Mesendoderm (in vitro differentiated cells): ENCODE measurements at regions not wholly inside any gene's neighbourhood (a gene's known extent, or its start where the extent isn't known, plus 50 kb on each side); places are given as distances from the start of the nearest gene placed in this dataset.
"Not testable (repeated sequence)": the region's sequence is repeated elsewhere in the genome, so short reads cannot be mapped to it uniquely, and the experiment has no call there.

Experiments used
- DNase-seq: peaks from one replicate; pipeline ENCODE4 v3.0.0; 2013
- H2AK5ac ChIP-seq: 2 replicates; pipeline ENCODE4 v1.6.1; 2013; ENCODE audit warnings: low read length, inconsistent platforms
- H2BK120ac ChIP-seq: 2 replicates; pipeline ENCODE4 v1.6.1; 2013; ENCODE audit warnings: low read depth, mild to moderate bottlenecking, low read length, moderate library complexity, mixed read lengths
- H2BK15ac ChIP-seq: replicated peaks from 2 replicates; pipeline ENCODE4 v1.6.1; 2013; ENCODE audit warnings: low read depth, mild to moderate bottlenecking, moderate library complexity
- H2BK5ac ChIP-seq: 2 replicates; pipeline ENCODE4 v1.6.1; 2013; ENCODE audit warnings: low read length, inconsistent platforms
- H3K18ac ChIP-seq: 2 replicates; pipeline ENCODE4 v1.6.1; 2013; ENCODE audit warnings: mild to moderate bottlenecking, low read length, mixed read lengths
- H3K23ac ChIP-seq: one replicate; pipeline ENCODE4 v1.6.1; 2013; ENCODE audit warnings: low read length
- H3K27ac ChIP-seq: 2 replicates; pipeline ENCODE4 v1.5.1; 2013; ENCODE audit warnings: low read depth, mild to moderate bottlenecking, inconsistent platforms, low read length, moderate library complexity
- H3K27me3 ChIP-seq: 2 replicates; pipeline ENCODE4 v1.6.1; 2013; ENCODE audit warnings: low read length, control low read depth, mild to moderate bottlenecking, inconsistent platforms; ENCODE audit not compliant: insufficient read depth, poor library complexity
- H3K36me3 ChIP-seq: 2 replicates; pipeline ENCODE4 v1.6.1; 2013; ENCODE audit warnings: low read length, inconsistent platforms; ENCODE audit not compliant: control insufficient read depth, insufficient read depth
- H3K4ac ChIP-seq: one replicate; pipeline ENCODE4 v1.6.1; 2013; ENCODE audit warnings: low read depth, mild to moderate bottlenecking, low read length, moderate library complexity
- H3K4me1 ChIP-seq: 2 replicates; pipeline ENCODE4 v1.6.1; 2013; ENCODE audit warnings: low read depth, low read length, inconsistent platforms; ENCODE audit not compliant: control insufficient read depth
- H3K4me2 ChIP-seq: 2 replicates; pipeline ENCODE4 v1.6.1; 2013; ENCODE audit warnings: low read length
- H3K4me3 ChIP-seq: 2 replicates; pipeline ENCODE4 v1.5.1; 2013; ENCODE audit warnings: mild to moderate bottlenecking, low read length
- H3K56ac ChIP-seq: one replicate; pipeline ENCODE4 v1.6.1; 2013; ENCODE audit warnings: low read length
- H3K79me1 ChIP-seq: 2 replicates; pipeline ENCODE4 v1.6.1; 2013; ENCODE audit warnings: low read length, inconsistent platforms
- H3K79me2 ChIP-seq: 2 replicates; pipeline ENCODE4 v1.6.1; 2013; ENCODE audit warnings: mild to moderate bottlenecking, low read length; ENCODE audit not compliant: control insufficient read depth, insufficient read depth
- H3K9ac ChIP-seq: 2 replicates; pipeline ENCODE4 v1.6.1; 2013; ENCODE audit warnings: low read length, inconsistent platforms
- H4K5ac ChIP-seq: one replicate; pipeline ENCODE4 v1.6.1; 2013; ENCODE audit warnings: low read length
- H4K8ac ChIP-seq: one replicate; pipeline ENCODE4 v1.6.1; 2013; ENCODE audit warnings: low read depth, mild to moderate bottlenecking, control low read depth, low read length, moderate library complexity
- WGBS: extraction: QIAGEN DNeasy Blood & Tissue Kit; methylation state at CpG from one replicate; pipeline ENCODE4 v1.1.7; 2013; ENCODE audit warnings: low lambda C conversion rate, missing lambda C conversion rate; ENCODE audit not compliant: insufficient coverage; ENCODE audit errors: extremely low coverage; 5-methylcytosine and 5-hydroxymethylcytosine counted together

DNA sequence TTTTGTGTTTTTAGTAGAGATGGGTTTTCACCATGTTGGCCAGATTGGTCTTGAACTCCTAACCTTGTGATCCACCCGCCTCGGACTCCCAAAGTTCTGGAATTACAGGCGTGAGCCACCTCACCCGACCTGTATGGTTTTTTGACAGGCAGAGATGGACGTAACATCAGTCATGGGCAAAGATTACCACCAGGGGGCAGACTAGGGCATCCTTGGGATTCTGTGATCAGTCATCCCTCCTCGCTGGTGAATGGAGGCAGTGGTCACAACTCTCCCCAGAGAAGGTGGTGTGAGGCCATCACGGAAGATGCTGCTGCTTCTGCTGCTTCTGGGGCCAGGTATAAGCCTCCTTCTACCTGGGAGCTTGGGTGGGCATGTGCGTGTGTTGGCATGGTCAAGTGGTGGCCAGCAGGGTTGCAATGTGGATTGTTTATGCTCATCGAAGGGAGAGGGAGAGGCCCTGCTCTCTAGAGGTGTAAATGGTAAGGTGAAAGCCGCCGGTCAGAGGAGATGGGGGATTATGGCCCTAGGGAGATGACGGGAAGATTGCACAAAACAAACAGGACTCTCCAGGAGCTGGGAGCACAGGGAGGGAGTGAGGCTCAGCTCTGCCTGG is 122.7 kb upstream of the PRSS1 start:
- H3K4ac ChIP-seq, result no peak overlapping the region
- no peak overlapping the region for H2AK5ac ChIP-seq
- no peak overlapping the region for H3K18ac ChIP-seq
- no peaks in the 10 kb centered on the region for H3K79me2 ChIP-seq
- peak; percentile 78 for DNase-seq
- no CpG with 5 or more reads among the region's 12 CpGs for WGBS
- no peak overlapping the region for H3K9ac ChIP-seq
- H3K27me3 ChIP-seq, result no peaks in the 10 kb centered on the region
- H4K5ac ChIP-seq, result no peak overlapping the region
- H2BK120ac ChIP-seq, result no peak overlapping the region
- H3K56ac ChIP-seq, result no peak overlapping the region
- H3K36me3 ChIP-seq, result no peaks in the 10 kb centered on the region
- no peak overlapping the region for H3K4me2 ChIP-seq
- no peak overlapping the region for H2BK15ac ChIP-seq
- H3K23ac ChIP-seq, result no peak overlapping the region
- H4K8ac ChIP-seq, result no peak overlapping the region
- H2BK5ac ChIP-seq, result no peak overlapping the region
- no peak overlapping the region for H3K27ac ChIP-seq
- H3K4me1 ChIP-seq, result no peaks in the 10 kb centered on the region
- H3K79me1 ChIP-seq, result no peaks in the 10 kb centered on the region
- H3K4me3 ChIP-seq, result no peak overlapping the region

DNA sequence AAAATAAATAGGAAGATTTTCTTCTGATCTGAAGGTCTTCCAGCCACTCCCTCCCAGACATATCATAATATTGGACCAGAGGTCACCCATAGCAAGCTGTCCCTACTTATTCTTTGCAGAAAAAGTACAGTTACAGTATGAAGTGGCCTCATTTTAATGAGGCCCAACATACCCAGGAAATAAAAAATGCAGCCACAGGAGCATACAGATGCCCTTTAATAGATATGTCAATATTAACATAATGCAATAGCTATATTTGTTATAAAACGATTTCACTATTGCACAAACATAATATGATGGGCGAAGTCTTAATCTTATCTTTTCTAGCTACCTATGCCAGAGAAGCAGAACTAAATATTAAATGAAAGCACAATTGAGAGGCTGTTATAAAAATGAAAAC is 124.1 kb upstream of the PRSS1 start:
- H3K56ac ChIP-seq, H3K27me3 ChIP-seq, H2BK15ac ChIP-seq, H2BK120ac ChIP-seq, H3K18ac ChIP-seq, H3K36me3 ChIP-seq, H2AK5ac ChIP-seq, H3K9ac ChIP-seq, H3K79me2 ChIP-seq, H3K23ac ChIP-seq, H2BK5ac ChIP-seq, H3K4me1 ChIP-seq, H3K4ac ChIP-seq, H4K8ac ChIP-seq, H4K5ac ChIP-seq, H3K79me1 ChIP-seq, H3K4me3 ChIP-seq, DNase-seq, H3K4me2 ChIP-seq, H3K27ac ChIP-seq: not testable (repeated sequence)
- no CpG with 5 or more reads among the region's 2 CpGs for WGBS

GRCh38 chr7:142620402-142620801 is 128.9 kb upstream of the PRSS1 start:
- H3K79me2 ChIP-seq, result no peaks in the 10 kb centered on the region
- no peak overlapping the region for H4K5ac ChIP-seq
- no peak overlapping the region for H2BK120ac ChIP-seq
- H2BK15ac ChIP-seq, result no peak overlapping the region
- H2BK5ac ChIP-seq, result no peak overlapping the region
- H3K27ac ChIP-seq, result no peak overlapping the region
- no CpG with 5 or more reads among the region's 6 CpGs for WGBS
- H3K56ac ChIP-seq, result no peak overlapping the region
- no peaks in the 10 kb centered on the region for H3K36me3 ChIP-seq
- H3K4ac ChIP-seq, result no peak overlapping the region
- no peak overlapping the region for H3K4me3 ChIP-seq
- no peak overlapping the region for H2AK5ac ChIP-seq
- DNase-seq, result no peak
- no peak overlapping the region for H3K18ac ChIP-seq
- no peak overlapping the region for H4K8ac ChIP-seq
- no peaks in the 10 kb centered on the region for H3K4me1 ChIP-seq
- no peak overlapping the region for H3K4me2 ChIP-seq
- H3K23ac ChIP-seq, result no peak overlapping the region
- H3K79me1 ChIP-seq, result no peaks in the 10 kb centered on the region
- H3K27me3 ChIP-seq, result no peaks in the 10 kb centered on the region
- no peak overlapping the region for H3K9ac ChIP-seq

- H3K9ac ChIP-seq, result no peak overlapping the region
- no peaks in the 10 kb centered on the region for H3K4me1 ChIP-seq
- H4K8ac ChIP-seq, result no peak overlapping the region
- H4K5ac ChIP-seq, result no peak overlapping the region
- no peak overlapping the region for H2BK15ac ChIP-seq
- no peak overlapping the region for H3K4ac ChIP-seq
- no peak overlapping the region for H3K27ac ChIP-seq
- H3K79me1 ChIP-seq, result no peaks in the 10 kb centered on the region
- WGBS, result no CpG with 5 or more reads among the region's 9 CpGs
- H3K56ac ChIP-seq, result no peak overlapping the region
- no peak overlapping the region for H2BK5ac ChIP-seq
- H3K79me2 ChIP-seq, result no peaks in the 10 kb centered on the region
- no peak overlapping the region for H2AK5ac ChIP-seq
- H3K23ac ChIP-seq, result no peak overlapping the region
- no peak overlapping the region for H3K4me2 ChIP-seq
- no peak for DNase-seq
- H2BK120ac ChIP-seq, result no peak overlapping the region
- no peaks in the 10 kb centered on the region for H3K27me3 ChIP-seq
- no peak overlapping the region for H3K18ac ChIP-seq
- H3K36me3 ChIP-seq, result no peaks in the 10 kb centered on the region
- no peak overlapping the region for H3K4me3 ChIP-seq
These were observed 130.5 kb upstream of the PRSS1 start for GRCh38 chr7:142618655-142619351.

DNA sequence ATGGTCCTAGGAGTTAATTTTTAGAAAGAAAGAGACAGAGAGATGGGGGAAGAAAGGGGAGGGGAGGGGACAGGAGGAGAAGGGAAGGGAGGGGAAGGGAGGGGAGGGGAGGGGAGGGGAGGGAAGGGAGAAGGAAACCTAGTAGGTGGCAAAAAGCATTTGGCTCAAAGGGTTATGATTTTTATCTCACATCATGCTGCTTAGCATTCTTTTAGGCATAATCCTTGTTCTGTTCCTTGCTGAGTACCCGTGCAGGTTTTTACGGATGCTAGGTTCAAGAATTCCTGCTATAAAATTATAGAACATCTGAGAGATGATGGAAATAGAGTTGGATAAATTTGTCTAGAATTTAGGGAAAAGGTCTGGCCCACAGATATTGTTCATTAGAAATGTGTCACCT is 132.4 kb upstream of the PRSS1 start:
- Histone ChIP-seq H3K36me3 (no peaks in the 10 kb centered on the region), H3K79me1 (no peaks in the 10 kb centered on the region), H3K79me2 (no peaks in the 10 kb centered on the region), H3K23ac (no peak overlapping the region), H4K5ac (no peak overlapping the region), H2BK120ac (no peak overlapping the region), H3K4me3 (no peak overlapping the region), H3K18ac (no peak overlapping the region), H4K8ac (no peak overlapping the region), H3K56ac (no peak overlapping the region), H3K4me1 (no peaks in the 10 kb centered on the region), H2BK5ac (no peak overlapping the region), H3K4ac (no peak overlapping the region), H3K4me2 (no peak overlapping the region), H2BK15ac (no peak overlapping the region), H3K27ac (no peak overlapping the region), H3K9ac (no peak overlapping the region), H3K27me3 (no peaks in the 10 kb centered on the region), H2AK5ac (no peak overlapping the region)
- DNase-seq, result no peak
- no CpG with 5 or more reads among the region's 2 CpGs for WGBS
